GM23338 (cell line): ENCODE measurements at regions not wholly inside any gene's neighbourhood (a gene's known extent, or its start where the extent isn't known, plus 50 kb on each side); places are given as distances from the start of the nearest gene placed in this dataset.

Source experiments
- ATAC-seq: fragments of 200-7000 bp; cut with Tn5 transposase; 3 replicates; pipeline ENCODE4 v1.9.1; 2020
- DNase-seq: peaks from one replicate; pipeline ENCODE4 v3.0.0-alpha.2; 2015; ENCODE audit warnings: low spot score
- H2AFZ ChIP-seq: fragments of 200-600 bp; sonication (generic); 2 replicates; pipeline ENCODE4 v1.8.0; 2016; ENCODE audit warnings: antibody characterized with exemption, mild to moderate bottlenecking, moderate library complexity
- H3F3A ChIP-seq: fragments of 200-600 bp; sonication (generic); replicated peaks from 2 replicates; pipeline ENCODE4 v1.8.0; 2017; ENCODE audit warnings: antibody characterized with exemption, mixed run types, low read depth
- H3K27ac ChIP-seq: fragments of 200-600 bp; sonication (generic); 2 replicates; pipeline ENCODE4 v1.6.1; 2016; ENCODE audit warnings: low read depth
- H3K27me3 ChIP-seq: fragments of 200-600 bp; sonication (generic); 2 replicates; pipeline ENCODE4 v1.8.0; 2016; ENCODE audit warnings: mild to moderate bottlenecking, mixed run types, moderate library complexity; ENCODE audit not compliant: insufficient read depth
- H3K36me3 ChIP-seq: fragments of 200-600 bp; sonication (generic); 2 replicates; pipeline ENCODE4 v1.8.0; 2016; ENCODE audit warnings: mild to moderate bottlenecking; ENCODE audit not compliant: insufficient read depth
- H3K4me1 ChIP-seq: fragments of 200-600 bp; sonication (generic); 2 replicates; pipeline ENCODE4 v1.8.0; 2016; ENCODE audit warnings: mild to moderate bottlenecking, moderate library complexity; ENCODE audit not compliant: insufficient read depth
- H3K4me2 ChIP-seq: fragments of 200-600 bp; sonication (generic); 2 replicates; pipeline ENCODE4 v1.7.1; 2017; ENCODE audit warnings: mixed run types
- H3K4me3 ChIP-seq: fragments of 200-600 bp; sonication (generic); 2 replicates; pipeline ENCODE4 v1.6.1; 2016; ENCODE audit warnings: mixed run types
- H3K79me2 ChIP-seq: fragments of 200-600 bp; sonication (generic); replicated peaks from 2 replicates; pipeline ENCODE4 v1.8.0; 2017; ENCODE audit warnings: mild to moderate bottlenecking; ENCODE audit not compliant: insufficient read depth
- H3K9me2 ChIP-seq: fragments of 200-600 bp; sonication (generic); 2 replicates; pipeline ENCODE4 v1.8.0; 2017; ENCODE audit not compliant: insufficient read depth
- H4K20me1 ChIP-seq: fragments of 200-600 bp; sonication (generic); replicated peaks from 2 replicates; pipeline ENCODE4 v1.8.0; 2017; ENCODE audit warnings: mild to moderate bottlenecking; ENCODE audit not compliant: insufficient read depth
- H3K27ac Mint-ChIP-seq: 2 replicates; pipeline ENCODE4 v1.8.0; 2020; ENCODE audit warnings: inconsistent platforms, mild to moderate bottlenecking, moderate library complexity, mixed read lengths
- H3K27me3 Mint-ChIP-seq: 3 replicates; pipeline ENCODE4 v1.8.0; 2022; ENCODE audit warnings: low read depth, mild to moderate bottlenecking, moderate library complexity, mixed read lengths, inconsistent platforms; ENCODE audit not compliant: insufficient read depth, poor library complexity
- H3K36me3 Mint-ChIP-seq: 3 replicates; pipeline ENCODE4 v1.8.0; 2021; ENCODE audit warnings: low read depth, mild to moderate bottlenecking, inconsistent platforms, moderate library complexity, mixed read lengths
- H3K4me1 Mint-ChIP-seq: 3 replicates; pipeline ENCODE4 v1.8.0; 2020; ENCODE audit warnings: mild to moderate bottlenecking, inconsistent platforms, mixed read lengths
- H3K4me3 Mint-ChIP-seq: 3 replicates; pipeline ENCODE4 v1.8.0; 2021; ENCODE audit warnings: moderate library complexity, mild to moderate bottlenecking, inconsistent platforms, mixed read lengths
- H3K9me3 Mint-ChIP-seq: 3 replicates; pipeline ENCODE4 v1.8.0; 2020; ENCODE audit warnings: moderate library complexity, mild to moderate bottlenecking, inconsistent platforms, mixed read lengths
- EZH2 ChIP-seq: fragments of 200-600 bp; sonication (generic); IDR thresholded peaks from one replicate; pipeline ENCODE4 v1.8.0; 2017; ENCODE audit warnings: antibody characterized with exemption, mild to moderate bottlenecking, low read depth; ENCODE audit not compliant: unreplicated experiment
- EZH2phosphoT487 ChIP-seq: fragments of 200-600 bp; sonication (generic); IDR thresholded peaks from one replicate; pipeline ENCODE4 v1.8.1; 2018; ENCODE audit warnings: antibody characterized with exemption; ENCODE audit not compliant: unreplicated experiment
- NANOG ChIP-seq: IDR thresholded peaks from 2 replicates; pipeline ENCODE4 v1.6.1; 2016; ENCODE audit warnings: antibody characterized with exemption, borderline replicate concordance
- ZNF114 ChIP-seq: fragments of 250-450 bp; sonication (Bioruptor Pico); IDR thresholded peaks from 2 replicates; pipeline ENCODE4 v1.5.0; 2020; ENCODE audit warnings: mild to moderate bottlenecking, moderate library complexity
- ZNF331 ChIP-seq: fragments of 250-450 bp; sonication (Bioruptor Pico); IDR thresholded peaks from 2 replicates; pipeline ENCODE4 v1.5.0; 2020; ENCODE audit warnings: low read depth, mild to moderate bottlenecking, moderate library complexity
- TF ChIP-seq, protein P1 (sequence below): IDR thresholded peaks from 2 replicates; pipeline ENCODE4 v1.6.1; 2016; ENCODE audit warnings: antibody characterized with exemption
- TF ChIP-seq, protein P2 (sequence below): fragments of 250-450 bp; sonication (Bioruptor Pico); IDR thresholded peaks from 2 replicates; pipeline ENCODE4 v1.5.0; 2020; ENCODE audit warnings: mild to moderate bottlenecking, moderate library complexity
- TF ChIP-seq, protein P3 (sequence below): IDR thresholded peaks from one replicate; pipeline ENCODE4 v1.6.1; 2018; ENCODE audit warnings: antibody characterized with exemption; ENCODE audit not compliant: unreplicated experiment

DNA sequence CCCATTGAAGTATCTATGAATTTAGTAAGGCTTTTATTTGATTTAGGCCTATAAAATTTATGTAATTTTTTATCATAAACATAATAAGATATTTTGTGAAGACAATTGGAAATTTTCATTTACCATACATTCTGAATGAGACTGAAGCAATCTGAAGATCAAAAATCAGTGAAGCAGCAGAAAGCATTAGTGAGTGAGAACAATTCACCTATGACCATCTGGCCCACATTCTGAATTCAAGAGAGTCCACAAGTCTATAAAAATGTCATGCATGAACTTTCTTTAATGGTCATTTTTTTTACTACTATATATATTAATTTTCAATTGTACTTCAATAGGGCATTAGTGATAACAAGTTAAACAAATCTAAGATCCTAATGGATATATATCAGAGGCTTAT, 1026.6 kb upstream of the MAP3K7 start (continued):
- TF ChIP-seq, protein P1, sequence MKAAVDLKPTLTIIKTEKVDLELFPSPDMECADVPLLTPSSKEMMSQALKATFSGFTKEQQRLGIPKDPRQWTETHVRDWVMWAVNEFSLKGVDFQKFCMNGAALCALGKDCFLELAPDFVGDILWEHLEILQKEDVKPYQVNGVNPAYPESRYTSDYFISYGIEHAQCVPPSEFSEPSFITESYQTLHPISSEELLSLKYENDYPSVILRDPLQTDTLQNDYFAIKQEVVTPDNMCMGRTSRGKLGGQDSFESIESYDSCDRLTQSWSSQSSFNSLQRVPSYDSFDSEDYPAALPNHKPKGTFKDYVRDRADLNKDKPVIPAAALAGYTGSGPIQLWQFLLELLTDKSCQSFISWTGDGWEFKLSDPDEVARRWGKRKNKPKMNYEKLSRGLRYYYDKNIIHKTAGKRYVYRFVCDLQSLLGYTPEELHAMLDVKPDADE: no peak

DNA sequence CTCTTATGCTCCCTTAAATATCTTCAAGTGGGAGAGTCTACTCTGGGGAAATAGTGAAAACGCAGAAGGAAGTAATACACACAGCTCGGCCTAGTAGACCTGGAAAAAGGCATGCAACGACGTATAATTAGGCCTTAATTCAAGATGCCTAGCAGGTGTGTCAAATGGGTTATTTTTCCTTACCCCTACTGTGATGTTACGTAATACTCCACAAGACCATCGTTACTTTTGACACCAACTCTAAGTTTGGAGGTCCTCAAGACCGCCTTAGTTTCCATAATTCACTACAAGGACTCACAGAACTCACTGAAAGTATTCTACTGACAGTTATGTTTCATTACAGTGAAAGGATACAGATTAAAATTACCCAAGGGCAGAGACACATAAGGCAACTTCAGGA, 1024.3 kb upstream of the MAP3K7 start:
- Histone ChIP-seq H3K4me2 (no peak overlapping the region), H3K27ac (no peak overlapping the region), H3K36me3 (no peaks in the 10 kb centered on the region), H3K27me3 (no peaks in the 10 kb centered on the region), H3K9me2 (no peaks in the 10 kb centered on the region), H3K79me2 (no peaks in the 10 kb centered on the region), H3K4me3 (no peak overlapping the region), H2AFZ (no peak overlapping the region), H3F3A (no peaks in the 10 kb centered on the region), H4K20me1 (no peaks in the 10 kb centered on the region), H3K4me1 (no peaks in the 10 kb centered on the region)
- no peaks in the 10 kb centered on the region for H3K36me3 Mint-ChIP-seq
- no peak for DNase-seq
- no peak for TF ChIP-seq NANOG
- TF ChIP-seq EZH2: no peak
- TF ChIP-seq EZH2phosphoT487: no peak
- TF ChIP-seq ZNF114: no peak
- no peak for ATAC-seq
- H3K27me3 Mint-ChIP-seq: no peaks in the 10 kb centered on the region
- H3K27ac Mint-ChIP-seq: no peak overlapping the region
- H3K9me3 Mint-ChIP-seq: no peaks in the 10 kb centered on the region; the same call in 2 of the 3 replicates
- peaks cover 2% of the 10 kb centered on the region; the same call in 1 of the 3 replicates for H3K4me1 Mint-ChIP-seq
- no peak overlapping the region for H3K4me3 Mint-ChIP-seq

DNA sequence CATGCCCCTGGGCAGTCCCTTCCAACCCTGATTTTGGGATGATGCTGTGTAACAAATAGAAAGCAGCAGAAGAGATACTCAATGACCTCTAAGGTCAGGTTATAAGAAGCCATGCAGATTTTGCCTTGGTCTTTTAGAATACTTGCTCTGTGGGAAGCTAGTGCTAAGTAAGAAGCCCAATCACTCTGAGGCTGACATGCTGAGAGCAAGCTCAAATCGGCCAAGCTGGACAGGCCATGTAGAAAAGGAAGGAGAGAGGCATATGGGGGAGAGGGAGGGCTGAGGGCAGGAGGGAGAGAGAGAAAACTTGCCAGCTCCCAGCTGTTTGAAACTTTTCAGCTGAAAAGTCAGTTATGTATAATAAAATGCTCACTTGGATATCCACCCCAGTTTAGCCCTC, 1021.6 kb upstream of the MAP3K7 start:
- H3K4me1 ChIP-seq: no peaks in the 10 kb centered on the region
- H3K79me2 ChIP-seq: no peaks in the 10 kb centered on the region
- no peaks in the 10 kb centered on the region for H3F3A ChIP-seq
- H3K27me3 ChIP-seq: no peaks in the 10 kb centered on the region
- no peak overlapping the region for H3K4me3 ChIP-seq
- ATAC-seq: peak; percentile 57
- no peaks in the 10 kb centered on the region; the same call in 2 of the 3 replicates for H3K9me3 Mint-ChIP-seq
- peaks cover 2% of the 10 kb centered on the region; the same call in 1 of the 3 replicates for H3K4me1 Mint-ChIP-seq
- H3K27me3 Mint-ChIP-seq: no peaks in the 10 kb centered on the region
- no peaks in the 10 kb centered on the region for H3K36me3 Mint-ChIP-seq
- no peak overlapping the region for H3K4me3 Mint-ChIP-seq
- H3K4me2 ChIP-seq: no peak overlapping the region
- peak; percentile 9 for DNase-seq
- H3K27ac Mint-ChIP-seq: no peak overlapping the region
- no peaks in the 10 kb centered on the region for H4K20me1 ChIP-seq
- no peak overlapping the region; the same call in 1 of the 2 replicates for H2AFZ ChIP-seq
- H3K27ac ChIP-seq: no peak overlapping the region
- H3K36me3 ChIP-seq: no peaks in the 10 kb centered on the region
- H3K9me2 ChIP-seq: no peaks in the 10 kb centered on the region
- TF ChIP-seq, protein P2, sequence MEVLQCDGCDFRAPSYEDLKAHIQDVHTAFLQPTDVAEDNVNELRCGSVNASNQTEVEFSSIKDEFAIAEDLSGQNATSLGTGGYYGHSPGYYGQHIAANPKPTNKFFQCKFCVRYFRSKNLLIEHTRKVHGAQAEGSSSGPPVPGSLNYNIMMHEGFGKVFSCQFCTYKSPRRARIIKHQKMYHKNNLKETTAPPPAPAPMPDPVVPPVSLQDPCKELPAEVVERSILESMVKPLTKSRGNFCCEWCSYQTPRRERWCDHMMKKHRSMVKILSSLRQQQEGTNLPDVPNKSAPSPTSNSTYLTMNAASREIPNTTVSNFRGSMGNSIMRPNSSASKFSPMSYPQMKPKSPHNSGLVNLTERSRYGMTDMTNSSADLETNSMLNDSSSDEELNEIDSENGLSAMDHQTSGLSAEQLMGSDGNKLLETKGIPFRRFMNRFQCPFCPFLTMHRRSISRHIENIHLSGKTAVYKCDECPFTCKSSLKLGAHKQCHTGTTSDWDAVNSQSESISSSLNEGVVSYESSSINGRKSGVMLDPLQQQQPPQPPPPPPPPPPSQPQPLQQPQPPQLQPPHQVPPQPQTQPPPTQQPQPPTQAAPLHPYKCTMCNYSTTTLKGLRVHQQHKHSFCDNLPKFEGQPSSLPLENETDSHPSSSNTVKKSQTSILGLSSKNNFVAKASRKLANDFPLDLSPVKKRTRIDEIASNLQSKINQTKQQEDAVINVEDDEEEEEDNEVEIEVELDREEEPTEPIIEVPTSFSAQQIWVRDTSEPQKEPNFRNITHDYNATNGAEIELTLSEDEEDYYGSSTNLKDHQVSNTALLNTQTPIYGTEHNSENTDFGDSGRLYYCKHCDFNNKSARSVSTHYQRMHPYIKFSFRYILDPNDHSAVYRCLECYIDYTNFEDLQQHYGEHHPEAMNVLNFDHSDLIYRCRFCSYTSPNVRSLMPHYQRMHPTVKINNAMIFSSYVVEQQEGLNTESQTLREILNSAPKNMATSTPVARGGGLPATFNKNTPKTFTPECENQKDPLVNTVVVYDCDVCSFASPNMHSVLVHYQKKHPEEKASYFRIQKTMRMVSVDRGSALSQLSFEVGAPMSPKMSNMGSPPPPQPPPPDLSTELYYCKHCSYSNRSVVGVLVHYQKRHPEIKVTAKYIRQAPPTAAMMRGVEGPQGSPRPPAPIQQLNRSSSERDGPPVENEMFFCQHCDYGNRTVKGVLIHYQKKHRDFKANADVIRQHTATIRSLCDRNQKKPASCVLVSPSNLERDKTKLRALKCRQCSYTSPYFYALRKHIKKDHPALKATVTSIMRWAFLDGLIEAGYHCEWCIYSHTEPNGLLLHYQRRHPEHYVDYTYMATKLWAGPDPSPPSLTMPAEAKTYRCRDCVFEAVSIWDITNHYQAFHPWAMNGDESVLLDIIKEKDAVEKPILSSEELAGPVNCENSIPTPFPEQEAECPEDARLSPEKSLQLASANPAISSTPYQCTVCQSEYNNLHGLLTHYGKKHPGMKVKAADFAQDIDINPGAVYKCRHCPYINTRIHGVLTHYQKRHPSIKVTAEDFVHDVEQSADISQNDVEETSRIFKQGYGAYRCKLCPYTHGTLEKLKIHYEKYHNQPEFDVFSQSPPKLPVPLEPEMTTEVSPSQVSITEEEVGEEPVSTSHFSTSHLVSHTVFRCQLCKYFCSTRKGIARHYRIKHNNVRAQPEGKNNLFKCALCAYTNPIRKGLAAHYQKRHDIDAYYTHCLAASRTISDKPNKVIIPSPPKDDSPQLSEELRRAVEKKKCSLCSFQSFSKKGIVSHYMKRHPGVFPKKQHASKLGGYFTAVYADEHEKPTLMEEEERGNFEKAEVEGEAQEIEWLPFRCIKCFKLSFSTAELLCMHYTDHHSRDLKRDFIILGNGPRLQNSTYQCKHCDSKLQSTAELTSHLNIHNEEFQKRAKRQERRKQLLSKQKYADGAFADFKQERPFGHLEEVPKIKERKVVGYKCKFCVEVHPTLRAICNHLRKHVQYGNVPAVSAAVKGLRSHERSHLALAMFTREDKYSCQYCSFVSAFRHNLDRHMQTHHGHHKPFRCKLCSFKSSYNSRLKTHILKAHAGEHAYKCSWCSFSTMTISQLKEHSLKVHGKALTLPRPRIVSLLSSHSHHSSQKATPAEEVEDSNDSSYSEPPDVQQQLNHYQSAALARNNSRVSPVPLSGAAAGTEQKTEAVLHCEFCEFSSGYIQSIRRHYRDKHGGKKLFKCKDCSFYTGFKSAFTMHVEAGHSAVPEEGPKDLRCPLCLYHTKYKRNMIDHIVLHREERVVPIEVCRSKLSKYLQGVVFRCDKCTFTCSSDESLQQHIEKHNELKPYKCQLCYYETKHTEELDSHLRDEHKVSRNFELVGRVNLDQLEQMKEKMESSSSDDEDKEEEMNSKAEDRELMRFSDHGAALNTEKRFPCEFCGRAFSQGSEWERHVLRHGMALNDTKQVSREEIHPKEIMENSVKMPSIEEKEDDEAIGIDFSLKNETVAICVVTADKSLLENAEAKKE (CRISPR knock-in tag): no peak
- no peak for TF ChIP-seq ZNF114
- TF ChIP-seq, protein P3, sequence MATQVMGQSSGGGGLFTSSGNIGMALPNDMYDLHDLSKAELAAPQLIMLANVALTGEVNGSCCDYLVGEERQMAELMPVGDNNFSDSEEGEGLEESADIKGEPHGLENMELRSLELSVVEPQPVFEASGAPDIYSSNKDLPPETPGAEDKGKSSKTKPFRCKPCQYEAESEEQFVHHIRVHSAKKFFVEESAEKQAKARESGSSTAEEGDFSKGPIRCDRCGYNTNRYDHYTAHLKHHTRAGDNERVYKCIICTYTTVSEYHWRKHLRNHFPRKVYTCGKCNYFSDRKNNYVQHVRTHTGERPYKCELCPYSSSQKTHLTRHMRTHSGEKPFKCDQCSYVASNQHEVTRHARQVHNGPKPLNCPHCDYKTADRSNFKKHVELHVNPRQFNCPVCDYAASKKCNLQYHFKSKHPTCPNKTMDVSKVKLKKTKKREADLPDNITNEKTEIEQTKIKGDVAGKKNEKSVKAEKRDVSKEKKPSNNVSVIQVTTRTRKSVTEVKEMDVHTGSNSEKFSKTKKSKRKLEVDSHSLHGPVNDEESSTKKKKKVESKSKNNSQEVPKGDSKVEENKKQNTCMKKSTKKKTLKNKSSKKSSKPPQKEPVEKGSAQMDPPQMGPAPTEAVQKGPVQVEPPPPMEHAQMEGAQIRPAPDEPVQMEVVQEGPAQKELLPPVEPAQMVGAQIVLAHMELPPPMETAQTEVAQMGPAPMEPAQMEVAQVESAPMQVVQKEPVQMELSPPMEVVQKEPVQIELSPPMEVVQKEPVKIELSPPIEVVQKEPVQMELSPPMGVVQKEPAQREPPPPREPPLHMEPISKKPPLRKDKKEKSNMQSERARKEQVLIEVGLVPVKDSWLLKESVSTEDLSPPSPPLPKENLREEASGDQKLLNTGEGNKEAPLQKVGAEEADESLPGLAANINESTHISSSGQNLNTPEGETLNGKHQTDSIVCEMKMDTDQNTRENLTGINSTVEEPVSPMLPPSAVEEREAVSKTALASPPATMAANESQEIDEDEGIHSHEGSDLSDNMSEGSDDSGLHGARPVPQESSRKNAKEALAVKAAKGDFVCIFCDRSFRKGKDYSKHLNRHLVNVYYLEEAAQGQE: no peak
- TF ChIP-seq ZNF331 (CRISPR knock-in tag): no peak
- no peak for TF ChIP-seq EZH2
